Fibroblast of skin of left quadriceps (primary cell): ENCODE measurements at regions not wholly inside any gene's neighbourhood (a gene's known extent, or its start where the extent isn't known, plus 50 kb on each side); places are given as distances from the start of the nearest gene placed in this dataset.
"Not testable (repeated sequence)": the region's sequence is repeated elsewhere in the genome, so short reads cannot be mapped to it uniquely, and the experiment has no call there.

Source experiments
- DNase-seq, 2 experiments: peaks; one replicate each; pipeline ENCODE4 v3.0.0-alpha.2; 2013; ENCODE audit warnings: low read depth in 2 of 2

GRCh38 chr4:124104628-124105027 is 607.9 kb downstream of the ANKRD50 start:
- no peak for DNase-seq

- no peak for DNase-seq
These were observed 607.3 kb downstream of the ANKRD50 start for GRCh38 chr4:124105212-124105611.

DNA sequence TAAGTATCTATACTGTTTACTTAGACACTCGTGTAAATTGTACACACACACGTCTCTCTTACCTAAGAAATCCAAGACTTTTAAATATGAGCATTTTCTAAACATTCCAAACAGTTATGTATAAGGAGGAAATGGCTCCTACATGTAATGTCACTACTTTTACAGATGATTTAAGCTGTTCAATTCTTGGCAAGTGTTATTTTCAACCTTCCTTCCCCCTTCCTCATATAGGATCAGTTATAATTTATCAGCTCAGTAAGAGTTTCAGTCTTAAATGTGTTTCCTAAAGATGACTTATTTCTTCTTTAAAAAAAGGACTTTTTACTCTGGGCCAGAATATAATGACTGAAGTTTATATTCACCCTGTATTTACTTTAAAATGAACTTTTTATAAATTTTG is 601.1 kb downstream of the ANKRD50 start:
- no peak for DNase-seq

DNA sequence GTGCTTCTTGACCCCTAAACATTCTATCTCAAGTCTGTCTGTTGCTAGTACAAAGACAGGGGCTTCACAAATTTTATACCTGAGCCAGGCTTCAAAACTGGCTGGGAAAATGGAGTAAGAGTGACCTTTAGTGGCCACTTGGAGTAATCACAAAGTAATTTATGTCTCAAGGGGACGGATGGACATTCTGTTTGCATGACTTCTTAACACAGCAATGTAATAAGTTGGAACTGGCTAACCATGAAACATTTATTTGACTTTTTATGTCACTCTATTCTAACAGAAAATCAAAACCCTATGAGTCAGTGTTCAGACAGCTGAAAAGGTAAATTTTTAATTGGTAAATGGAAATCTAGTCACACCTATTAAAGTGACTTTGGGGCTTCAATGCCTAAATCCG is 600.6 kb downstream of the ANKRD50 start:
- peak; percentile 49 to 54 for DNase-seq

DNA sequence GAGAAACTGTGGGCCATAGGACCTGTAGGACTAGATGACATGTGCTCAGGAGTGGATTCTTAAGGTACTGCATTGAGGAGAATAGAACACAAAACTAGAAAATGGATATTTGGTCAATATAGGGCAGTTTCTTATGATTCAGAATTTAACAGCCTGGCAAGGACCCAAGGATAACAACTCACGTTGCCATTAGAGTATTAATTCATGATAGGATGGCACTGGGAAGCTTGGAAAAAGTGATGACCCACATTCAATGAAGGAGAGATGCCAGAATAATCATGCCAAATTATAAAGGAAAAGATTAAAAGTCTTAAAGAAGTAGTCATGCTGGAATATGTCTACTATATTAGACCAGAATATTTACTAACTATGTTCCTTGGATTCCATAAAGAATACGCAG is 594.5 kb downstream of the ANKRD50 start:
- no peak for DNase-seq

- peak; percentile 44 to 50 for DNase-seq
These were observed 591.0 kb downstream of the ANKRD50 start for GRCh38 chr4:124121461-124121971.

DNA sequence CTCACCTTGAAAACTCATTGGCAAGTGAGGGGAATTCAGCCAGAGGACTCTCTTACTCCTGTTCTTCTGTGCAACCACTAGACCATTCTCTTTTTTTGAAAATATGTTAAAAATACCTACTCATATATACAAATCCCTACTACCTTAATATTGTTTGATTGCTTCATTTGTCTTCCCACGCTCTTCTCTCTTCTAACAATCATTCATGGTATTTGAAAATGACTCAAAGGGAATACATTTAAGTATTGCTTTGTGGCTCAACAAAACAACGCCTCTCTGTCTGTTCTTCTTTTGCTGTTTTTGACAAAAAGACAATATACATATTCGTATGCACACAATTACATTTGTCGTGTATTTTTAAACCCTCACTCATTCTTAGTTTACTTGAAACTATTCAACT is 589.4 kb downstream of the ANKRD50 start:
- no peak for DNase-seq

DNA sequence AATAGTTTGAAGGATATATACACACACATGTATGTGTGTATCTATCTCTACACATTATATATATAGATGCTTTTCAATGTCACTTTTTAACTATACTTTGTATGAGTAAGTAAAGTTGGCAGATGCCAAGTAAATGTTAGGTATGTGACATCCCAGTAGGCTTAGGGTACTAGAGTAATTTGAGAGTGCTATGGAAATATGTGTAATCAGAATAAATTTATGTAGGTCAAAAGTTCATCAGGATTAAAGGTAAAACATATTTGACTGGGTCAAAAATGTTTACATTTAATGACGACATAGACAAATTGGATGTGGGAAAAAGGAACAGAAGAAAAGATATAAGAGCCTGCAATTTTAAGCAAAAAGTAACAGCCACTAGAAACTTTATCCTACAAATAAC is 588.8 kb downstream of the ANKRD50 start:
- no peak for DNase-seq

DNA sequence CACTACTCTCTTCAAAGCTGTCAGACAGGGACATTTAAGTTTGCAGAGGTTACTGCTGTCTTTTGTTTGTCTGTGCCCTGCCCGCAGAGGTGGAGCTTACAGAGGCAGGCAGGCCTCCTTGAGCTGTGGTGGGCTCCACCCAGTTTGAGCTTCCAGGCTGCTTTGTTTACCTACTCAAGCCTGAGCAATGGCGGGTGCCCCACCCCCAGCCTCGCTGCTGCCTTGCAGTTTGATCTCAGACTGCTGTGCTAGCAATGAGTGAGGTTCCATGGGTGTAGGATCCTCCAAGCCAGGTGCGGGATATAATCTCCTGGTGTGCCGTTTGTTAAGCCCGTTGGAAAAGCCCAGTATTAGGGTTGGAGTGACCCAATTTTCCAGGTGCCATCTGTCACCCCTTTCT is 581.2 kb downstream of the ANKRD50 start:
- not testable (repeated sequence) for DNase-seq

- DNase-seq: no peak
These were observed 580.4 kb downstream of the ANKRD50 start for GRCh38 chr4:124132161-124132560.

DNA sequence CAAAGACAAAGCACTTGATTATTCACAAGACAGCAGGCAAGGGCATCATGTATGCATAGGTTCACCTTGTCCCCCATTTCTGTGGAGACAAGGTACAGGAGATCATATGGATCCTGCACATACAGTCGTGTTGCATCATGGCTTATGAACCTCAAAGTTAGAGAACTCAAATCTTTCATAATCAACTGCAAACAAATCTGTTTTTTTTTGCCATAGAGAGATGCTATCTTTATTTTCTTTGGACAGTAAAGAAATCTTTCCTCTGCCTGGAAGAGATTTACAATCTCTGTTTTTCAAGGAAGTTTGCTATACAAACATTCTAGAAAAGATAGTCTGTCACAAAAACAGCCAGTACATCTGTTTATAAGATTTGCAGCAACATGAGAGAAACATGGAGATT is 578.8 kb downstream of the ANKRD50 start:
- no peak for DNase-seq

GRCh38 chr4:124135409-124135813 is 577.1 kb downstream of the ANKRD50 start:
- DNase-seq: peak; percentile 72 to 77

DNA sequence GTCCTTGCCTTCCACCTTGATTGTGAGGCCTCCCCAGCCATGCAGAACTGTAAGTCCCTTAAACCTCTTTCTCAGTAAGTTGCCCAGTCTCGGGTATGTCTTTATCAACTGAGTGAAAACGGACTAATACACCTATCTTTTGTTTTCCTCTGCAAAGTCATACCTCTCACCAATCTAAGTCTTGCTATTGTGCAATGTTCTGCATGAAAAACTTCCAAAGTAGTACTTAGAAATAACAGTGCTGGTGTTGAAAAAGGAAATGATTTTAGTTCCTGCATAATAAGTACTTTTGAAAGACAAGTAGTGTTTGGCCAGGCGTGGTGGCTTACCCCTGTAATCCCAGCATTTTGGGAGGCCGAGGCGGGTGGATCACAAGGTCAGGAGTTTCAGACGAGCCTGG is 573.5 kb downstream of the ANKRD50 start:
- DNase-seq: no peak

DNA sequence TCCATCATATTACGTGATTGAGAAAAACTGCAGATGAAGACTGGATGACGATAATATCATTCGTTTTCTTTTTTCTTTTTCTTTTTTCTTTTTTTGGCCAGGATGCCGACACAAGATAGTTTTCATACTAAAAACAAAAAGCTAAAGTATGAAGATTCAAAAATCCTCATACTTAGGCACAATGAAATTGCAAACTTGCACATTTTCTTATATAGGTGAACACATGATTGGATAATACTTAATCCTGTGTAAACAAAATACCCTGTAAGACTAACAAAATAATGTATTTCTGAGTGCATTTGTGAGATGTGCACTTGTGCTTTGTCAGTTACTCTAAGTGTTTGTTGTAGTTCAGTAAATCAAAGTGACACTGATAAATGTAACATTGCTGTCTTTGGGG is 568.9 kb downstream of the ANKRD50 start:
- no peak for DNase-seq

- DNase-seq: no peak
These were observed 568.3 kb downstream of the ANKRD50 start for GRCh38 chr4:124144238-124144654.

- DNase-seq: no peak
These were observed 566.5 kb downstream of the ANKRD50 start for GRCh38 chr4:124146068-124146467.

- no peak for DNase-seq
These were observed 561.5 kb downstream of the ANKRD50 start for GRCh38 chr4:124151031-124151430.

DNA sequence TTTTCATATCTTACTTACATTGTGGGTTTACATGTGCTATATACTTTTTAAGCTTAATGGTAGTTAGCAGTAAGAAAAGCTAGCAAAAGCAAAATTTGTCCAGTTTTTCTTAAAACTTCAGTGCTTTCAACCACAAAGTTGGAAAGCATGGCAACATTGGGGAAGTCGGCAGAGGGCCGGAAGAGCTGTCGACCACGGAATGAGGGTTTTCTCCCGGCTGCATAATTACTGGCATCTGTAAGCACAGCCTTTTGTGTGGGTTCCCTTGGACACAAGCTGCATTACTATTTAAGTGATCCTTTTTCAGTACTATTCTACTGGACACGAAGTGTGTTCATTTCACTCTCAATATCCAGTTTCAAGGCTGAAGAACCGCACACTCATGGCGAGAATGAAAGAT is 560.4 kb downstream of the ANKRD50 start:
- no peak for DNase-seq

- no peak for DNase-seq
These were observed 557.3 kb downstream of the ANKRD50 start for GRCh38 chr4:124155239-124155638.

- no peak for DNase-seq
These were observed 555.0 kb downstream of the ANKRD50 start for GRCh38 chr4:124157396-124158083.

GRCh38 chr4:124163401-124163800 is 549.1 kb downstream of the ANKRD50 start:
- DNase-seq: no peak

GRCh38 chr4:124167602-124168001 is 544.9 kb downstream of the ANKRD50 start:
- DNase-seq: no peak

DNA sequence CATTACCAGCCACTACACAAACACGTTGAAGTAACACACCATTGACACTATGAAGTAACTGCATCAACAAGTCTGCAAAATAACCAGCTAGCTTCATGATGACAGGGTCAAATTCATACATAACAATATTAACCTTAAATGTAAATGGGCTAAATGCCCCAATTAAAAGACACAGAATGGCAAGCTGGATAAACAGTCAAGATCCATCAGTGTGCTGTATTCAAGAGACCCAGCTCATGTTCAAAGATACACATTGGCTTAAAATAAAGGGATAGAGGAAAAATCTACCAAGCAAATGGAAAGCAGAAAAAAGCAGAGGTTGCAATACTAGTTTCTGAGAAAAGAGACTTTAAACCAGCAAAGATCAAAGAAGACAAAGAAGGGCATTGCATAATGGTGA is 543.0 kb downstream of the ANKRD50 start:
- not testable (repeated sequence) for DNase-seq

GRCh38 chr4:124173912-124174311 is 538.6 kb downstream of the ANKRD50 start:
- DNase-seq: peak in 1 of 2 experiments; percentile 18
